CD4-positive, alpha-beta T cell (primary cell): ENCODE measurements at regions not wholly inside any gene's neighbourhood (a gene's known extent, or its start where the extent isn't known, plus 50 kb on each side); places are given as distances from the start of the nearest gene placed in this dataset.

Experiments used
- ATAC-seq: fragments of 200-7000 bp; cut with Tn5 transposase; one replicate; pipeline ENCODE4 v1.10.0; 2022; ENCODE audit warnings: mild to moderate bottlenecking; ENCODE audit not compliant: poor library complexity
- CTCF ChIA-PET: fragments of 350-600 bp; sonication (Branson Sonifier 250); formaldehyde crosslinking; loops from one replicate; lab custom pipeline; 2021; ENCODE audit warnings: antibody characterized with exemption, inconsistent platforms; lab: Charles Lee
- POLR2A ChIA-PET: fragments of 350-600 bp; sonication (Branson Sonifier 250); formaldehyde crosslinking; loops from one replicate; lab custom pipeline; 2021; ENCODE audit warnings: antibody characterized with exemption, inconsistent platforms; lab: Charles Lee
- DNase-seq, 14 experiments: peaks; one replicate each; pipeline ENCODE4 v3.0.0-alpha.2; 2013 to 2020; ENCODE audit warnings: mixed read lengths in 2 of 14
- H3K27ac ChIP-seq, 2 donors: one replicate each; pipeline versions ENCODE4 v1.5.1 to v1.7.0; 2013; ENCODE audit warnings: low read length in 2 of 2, low read depth in 1 of 2, mild to moderate bottlenecking in 1 of 2
- H3K27me3 ChIP-seq, 2 experiments: 1 replicate in 1 of 2; 2 replicates in 1 of 2; pipeline versions ENCODE4 v1.6.1 to v1.7.0; 2013; ENCODE audit warnings: low read length in 2 of 2, control low read depth in 1 of 2, mild to moderate bottlenecking in 1 of 2, moderate library complexity in 1 of 2; ENCODE audit not compliant: insufficient read depth in 2 of 2, control insufficient read depth in 1 of 2
- H3K36me3 ChIP-seq: one replicate; pipeline ENCODE4 v1.6.1; 2013; ENCODE audit warnings: low read length, control low read depth; ENCODE audit not compliant: insufficient read depth
- H3K4me1 ChIP-seq: one replicate; pipeline ENCODE4 v1.6.1; 2013; ENCODE audit warnings: low read length, control low read depth; ENCODE audit not compliant: insufficient read depth
- H3K4me3 ChIP-seq: one replicate; pipeline ENCODE4 v1.5.1; 2013; ENCODE audit warnings: mild to moderate bottlenecking, low read length, moderate library complexity
- H3K9me3 ChIP-seq, 2 experiments: 1 replicate in 1 of 2; 2 replicates in 1 of 2; pipeline versions ENCODE4 v1.6.1 to v1.7.0; 2013; ENCODE audit warnings: low read length in 2 of 2, mild to moderate bottlenecking in 2 of 2, control low read depth in 1 of 2, moderate library complexity in 1 of 2; ENCODE audit not compliant: control insufficient read depth in 1 of 2, insufficient read depth in 1 of 2
- H3K27ac Mint-ChIP-seq: one replicate; pipeline ENCODE4 v1.8.0; 2020; ENCODE audit warnings: mixed read lengths
- H3K27me3 Mint-ChIP-seq: one replicate; pipeline ENCODE4 v1.8.0; 2021; ENCODE audit warnings: mixed read lengths
- H3K36me3 Mint-ChIP-seq: one replicate; pipeline ENCODE4 v1.8.0; 2021; ENCODE audit warnings: low read depth, mixed read lengths
- H3K4me1 Mint-ChIP-seq: one replicate; pipeline ENCODE4 v1.8.0; 2021; ENCODE audit warnings: low read depth, mixed read lengths
- H3K4me3 Mint-ChIP-seq: one replicate; pipeline ENCODE4 v1.8.0; 2020; ENCODE audit warnings: mild to moderate bottlenecking, mixed read lengths
- H3K9me3 Mint-ChIP-seq: one replicate; pipeline ENCODE4 v1.8.0; 2020; ENCODE audit warnings: mixed read lengths
- intact Hi-C, 2 experiments: fragments of 100-400 bp; cut with DNase I in 1 of 2; cut with micrococcal nuclease in 1 of 2; formaldehyde crosslinking; loops; one replicate each; pipeline versions ENCODE4 v1.15.1 to v1.9.0; 2023 to 2025; cut with DNase I, micrococcal nuclease
- TF ChIP-seq, protein P1 (sequence below): fragments of 200-600 bp; IDR thresholded peaks from one replicate; pipeline ENCODE4 v1.8.0; 2022; ENCODE audit warnings: antibody characterized with exemption, mild to moderate bottlenecking

DNA sequence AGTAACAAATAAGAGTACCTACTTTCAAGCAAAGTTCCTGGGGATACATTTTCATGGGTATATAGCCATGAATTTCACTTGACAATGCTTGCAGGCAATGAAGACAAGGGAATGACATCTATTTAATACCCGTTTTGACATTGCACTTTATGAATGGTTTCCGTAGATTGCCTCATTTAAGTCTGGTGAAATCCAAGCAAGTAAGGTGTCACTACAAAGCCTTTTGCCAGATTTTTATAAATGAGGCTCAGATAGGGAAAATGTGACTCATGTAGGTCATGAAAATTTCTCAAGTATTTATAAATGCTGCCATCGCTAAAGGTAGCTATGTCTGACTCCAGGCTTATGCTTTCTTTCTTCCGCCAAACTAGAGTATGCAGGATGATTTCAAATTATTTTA lies 644.3 kb downstream of the CDH8 start:
- DNase-seq (no peak), ATAC-seq (no peak)
- TF ChIP-seq, protein P1, sequence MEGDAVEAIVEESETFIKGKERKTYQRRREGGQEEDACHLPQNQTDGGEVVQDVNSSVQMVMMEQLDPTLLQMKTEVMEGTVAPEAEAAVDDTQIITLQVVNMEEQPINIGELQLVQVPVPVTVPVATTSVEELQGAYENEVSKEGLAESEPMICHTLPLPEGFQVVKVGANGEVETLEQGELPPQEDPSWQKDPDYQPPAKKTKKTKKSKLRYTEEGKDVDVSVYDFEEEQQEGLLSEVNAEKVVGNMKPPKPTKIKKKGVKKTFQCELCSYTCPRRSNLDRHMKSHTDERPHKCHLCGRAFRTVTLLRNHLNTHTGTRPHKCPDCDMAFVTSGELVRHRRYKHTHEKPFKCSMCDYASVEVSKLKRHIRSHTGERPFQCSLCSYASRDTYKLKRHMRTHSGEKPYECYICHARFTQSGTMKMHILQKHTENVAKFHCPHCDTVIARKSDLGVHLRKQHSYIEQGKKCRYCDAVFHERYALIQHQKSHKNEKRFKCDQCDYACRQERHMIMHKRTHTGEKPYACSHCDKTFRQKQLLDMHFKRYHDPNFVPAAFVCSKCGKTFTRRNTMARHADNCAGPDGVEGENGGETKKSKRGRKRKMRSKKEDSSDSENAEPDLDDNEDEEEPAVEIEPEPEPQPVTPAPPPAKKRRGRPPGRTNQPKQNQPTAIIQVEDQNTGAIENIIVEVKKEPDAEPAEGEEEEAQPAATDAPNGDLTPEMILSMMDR: no peak
- POLR2A ChIA-PET: no interaction called here
- CTCF ChIA-PET: no interaction called here
- no peak overlapping the region for H3K4me3 ChIP-seq
- H3K36me3 Mint-ChIP-seq: no peaks in the 10 kb centered on the region
- H3K27me3 Mint-ChIP-seq: no peaks in the 10 kb centered on the region
- H3K9me3 ChIP-seq: peaks cover 0 to 2% of the 10 kb centered on the region in 2 experiments
- intact Hi-C loops: no loop called here
- H3K27me3 ChIP-seq: no peaks in the 10 kb centered on the region
- H3K27ac Mint-ChIP-seq: no peak overlapping the region
- H3K36me3 ChIP-seq: no peaks in the 10 kb centered on the region
- H3K4me3 Mint-ChIP-seq: no peak overlapping the region
- no peak overlapping the region for H3K27ac ChIP-seq
- no peaks in the 10 kb centered on the region for H3K4me1 Mint-ChIP-seq
- peaks cover 11% of the 10 kb centered on the region for H3K9me3 Mint-ChIP-seq
- no peaks in the 10 kb centered on the region for H3K4me1 ChIP-seq

DNA sequence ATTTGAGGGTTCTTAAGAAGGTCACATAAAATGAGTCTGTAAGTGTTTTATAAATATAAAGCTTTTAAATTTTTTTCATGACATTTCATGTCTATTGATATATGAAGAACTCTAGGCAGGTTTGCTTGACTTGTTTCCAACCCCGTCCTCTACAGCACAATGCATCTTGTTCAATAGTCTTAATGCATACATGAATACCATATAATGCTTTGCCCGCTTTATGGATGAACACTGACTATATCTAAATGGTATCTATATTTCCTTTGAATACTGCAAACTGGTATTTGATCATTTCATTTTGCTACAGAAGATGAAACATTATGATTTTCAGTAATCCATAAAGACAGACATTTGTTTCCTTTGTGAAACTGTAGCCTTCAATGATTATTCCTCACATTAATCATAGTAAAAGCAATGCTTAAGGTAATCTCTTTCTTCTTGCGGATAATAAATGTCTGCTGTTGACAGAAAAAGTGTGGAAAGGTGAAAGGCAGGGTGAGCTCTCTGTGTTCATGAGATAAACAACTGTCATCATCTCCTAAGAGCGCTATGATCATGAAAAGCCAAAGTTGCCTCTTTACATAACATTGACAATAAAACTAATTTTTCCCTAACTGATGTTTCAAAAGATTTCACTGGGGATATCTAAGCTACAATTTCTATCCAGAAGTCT lies 645.1 kb downstream of the CDH8 start:
- no peaks in the 10 kb centered on the region for H3K27me3 ChIP-seq
- no peaks in the 10 kb centered on the region for H3K36me3 ChIP-seq
- Mint-ChIP-seq H3K27ac (no peak overlapping the region), H3K9me3 (peaks cover 11% of the 10 kb centered on the region), H3K4me1 (no peaks in the 10 kb centered on the region), H3K36me3 (no peaks in the 10 kb centered on the region), H3K4me3 (no peak overlapping the region), H3K27me3 (no peaks in the 10 kb centered on the region)
- no peaks in the 10 kb centered on the region for H3K9me3 ChIP-seq
- ATAC-seq (no peak), DNase-seq (no peak)
- H3K27ac ChIP-seq: no peak overlapping the region
- intact Hi-C loops: no loop called here
- POLR2A ChIA-PET: no interaction called here
- no peaks in the 10 kb centered on the region for H3K4me1 ChIP-seq
- TF ChIP-seq, protein P1: no peak
- H3K4me3 ChIP-seq: no peak overlapping the region
- CTCF ChIA-PET: no interaction called here

DNA sequence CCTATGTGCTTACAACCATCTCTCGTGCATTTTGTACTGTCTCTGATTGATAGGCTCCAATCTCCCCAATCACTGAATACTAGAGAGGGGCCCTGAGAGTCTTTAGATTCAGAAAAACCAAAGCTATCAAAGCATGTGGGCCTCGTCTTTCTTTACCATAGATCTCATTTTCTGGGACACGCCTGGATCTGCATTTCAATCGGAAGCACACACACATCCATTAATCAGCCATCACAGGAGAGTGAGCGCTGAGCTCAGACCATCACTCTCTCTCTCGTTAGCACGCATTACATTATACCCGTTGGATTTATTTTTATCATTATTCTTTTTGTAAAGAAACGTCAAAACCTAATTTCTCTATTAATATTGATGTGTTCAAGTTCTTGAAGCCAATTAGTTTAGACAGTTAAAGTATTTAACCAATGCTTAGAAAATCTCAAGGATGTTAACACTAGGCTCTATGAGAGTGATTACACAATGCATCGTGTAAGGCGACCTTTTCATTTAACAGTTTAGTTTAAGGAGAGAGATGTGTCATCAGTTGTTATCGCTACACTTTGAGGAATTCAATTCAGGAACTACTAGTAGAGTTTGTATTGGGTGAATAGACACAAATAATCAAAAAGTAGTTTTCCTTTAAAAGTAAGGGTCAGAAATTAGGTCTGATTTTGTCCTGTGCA lies 650.7 kb downstream of the CDH8 start:
- H3K9me3 Mint-ChIP-seq: peaks cover 7% of the 10 kb centered on the region
- Histone ChIP-seq H3K4me3 (no peak overlapping the region), H3K9me3 (peaks cover 8 to 13% of the 10 kb centered on the region in 2 experiments), H3K36me3 (no peaks in the 10 kb centered on the region), H3K4me1 (no peaks in the 10 kb centered on the region), H3K27me3 (no peaks in the 10 kb centered on the region), H3K27ac (no peak overlapping the region)
- intact Hi-C loops: no loop called here
- CTCF ChIA-PET: no interaction called here
- H3K36me3 Mint-ChIP-seq: no peaks in the 10 kb centered on the region
- POLR2A ChIA-PET: no interaction called here
- DNase-seq (no peak), ATAC-seq (no peak)
- H3K27me3 Mint-ChIP-seq: no peaks in the 10 kb centered on the region
- H3K27ac Mint-ChIP-seq: no peak overlapping the region
- TF ChIP-seq, protein P1: no peak
- H3K4me3 Mint-ChIP-seq: no peak overlapping the region
- H3K4me1 Mint-ChIP-seq: no peaks in the 10 kb centered on the region
